ENCODE measurements at regions not wholly inside any gene's neighbourhood (a gene's known extent, or its start where the extent isn't known, plus 50 kb on each side); places are given as distances from the start of the nearest gene placed in this dataset.

DNA sequence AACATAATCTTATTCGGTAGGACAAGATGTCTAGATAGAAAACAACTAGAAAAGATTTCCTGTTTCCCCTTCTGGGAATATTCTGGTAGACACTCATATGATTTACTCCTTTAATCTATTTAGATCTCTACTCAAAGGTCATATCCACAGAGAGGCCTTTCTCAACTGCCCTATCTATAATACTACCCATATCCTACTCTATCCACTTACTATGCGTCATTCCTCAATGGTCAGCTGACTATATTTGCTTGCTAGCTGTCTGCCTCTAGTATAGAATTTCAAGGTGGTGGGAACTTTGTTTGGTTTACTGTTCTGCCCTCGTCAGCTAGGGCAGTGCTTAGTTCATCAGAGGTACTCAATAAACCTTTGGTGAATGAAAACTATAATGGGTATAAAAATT is 157.8 kb upstream of the PKP2 start:
- TF ChIP-seq EP300 (IDR thresholded peaks at IDR 0.05; ENCODE audit: borderline replicate concordance), result no peak
- TF ChIP-seq TAF1 (IDR thresholded peaks at IDR 0.05; ENCODE audit: low read depth), result no peak
- TF ChIP-seq CREB1 (IDR thresholded peaks at IDR 0.05; ENCODE audit: low read depth), result no peak
- no peak for TF ChIP-seq NFIC (IDR thresholded peaks at IDR 0.05)
- TF ChIP-seq, protein P1, sequence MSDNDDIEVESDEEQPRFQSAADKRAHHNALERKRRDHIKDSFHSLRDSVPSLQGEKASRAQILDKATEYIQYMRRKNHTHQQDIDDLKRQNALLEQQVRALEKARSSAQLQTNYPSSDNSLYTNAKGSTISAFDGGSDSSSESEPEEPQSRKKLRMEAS (IDR thresholded peaks at IDR 0.05), result no peak

DNA sequence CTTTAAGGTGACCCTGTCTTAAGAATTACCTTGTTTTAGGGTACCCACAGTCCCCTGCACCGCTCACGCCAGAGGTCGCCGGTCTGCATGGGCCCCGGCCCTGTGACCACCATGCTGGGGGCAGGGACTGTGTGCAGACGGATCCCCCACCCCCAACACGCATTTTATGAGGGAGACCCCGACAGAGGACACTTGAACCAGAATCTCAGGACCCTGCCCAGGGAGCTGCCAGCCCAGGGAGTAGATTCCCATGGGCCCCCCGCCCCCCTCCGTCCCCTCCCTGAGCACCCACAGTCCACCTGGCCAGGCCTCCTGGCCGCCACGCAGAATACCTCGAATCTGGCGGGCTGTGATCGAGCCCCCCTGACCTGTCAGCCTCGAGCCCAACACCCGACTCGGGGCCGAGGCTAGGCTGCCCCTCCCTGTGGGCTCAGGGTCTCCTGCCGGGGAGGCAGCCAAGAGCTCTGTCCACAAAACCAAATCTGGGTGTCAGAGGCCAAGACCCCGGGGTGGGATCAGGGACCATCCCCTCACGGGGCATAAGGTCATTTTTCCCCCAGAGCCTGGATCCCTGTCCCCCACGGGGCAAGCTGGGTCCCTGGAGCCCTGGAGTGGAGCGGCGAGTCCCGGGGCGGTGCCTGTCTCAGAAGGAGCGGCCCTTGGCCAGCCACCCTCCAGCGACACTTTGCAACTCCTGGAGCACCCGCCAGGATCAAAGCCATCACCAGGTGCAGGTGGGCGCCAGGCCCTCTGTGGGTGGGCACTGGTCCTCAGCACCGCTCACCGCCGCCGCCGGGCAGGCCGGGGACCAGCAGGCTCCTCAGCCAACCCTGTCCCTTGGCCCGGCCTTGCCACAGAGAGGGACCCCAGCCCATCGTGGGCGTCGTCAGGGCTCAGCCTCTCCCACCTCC is 155.8 kb upstream of the PKP2 start:
- TF ChIP-seq YY1 (IDR thresholded peaks at IDR 0.05; ENCODE audit: low read depth) (no peak), CREB1 (IDR thresholded peaks at IDR 0.05; ENCODE audit: low read depth) (no peak), TAF1 (IDR thresholded peaks at IDR 0.05; ENCODE audit: low read depth) (no peak), TCF12 (IDR thresholded peaks at IDR 0.05; ENCODE audit: low read depth) (no peak), TEAD4 (IDR thresholded peaks at IDR 0.05) (no peak)
- TF ChIP-seq, protein P2, sequence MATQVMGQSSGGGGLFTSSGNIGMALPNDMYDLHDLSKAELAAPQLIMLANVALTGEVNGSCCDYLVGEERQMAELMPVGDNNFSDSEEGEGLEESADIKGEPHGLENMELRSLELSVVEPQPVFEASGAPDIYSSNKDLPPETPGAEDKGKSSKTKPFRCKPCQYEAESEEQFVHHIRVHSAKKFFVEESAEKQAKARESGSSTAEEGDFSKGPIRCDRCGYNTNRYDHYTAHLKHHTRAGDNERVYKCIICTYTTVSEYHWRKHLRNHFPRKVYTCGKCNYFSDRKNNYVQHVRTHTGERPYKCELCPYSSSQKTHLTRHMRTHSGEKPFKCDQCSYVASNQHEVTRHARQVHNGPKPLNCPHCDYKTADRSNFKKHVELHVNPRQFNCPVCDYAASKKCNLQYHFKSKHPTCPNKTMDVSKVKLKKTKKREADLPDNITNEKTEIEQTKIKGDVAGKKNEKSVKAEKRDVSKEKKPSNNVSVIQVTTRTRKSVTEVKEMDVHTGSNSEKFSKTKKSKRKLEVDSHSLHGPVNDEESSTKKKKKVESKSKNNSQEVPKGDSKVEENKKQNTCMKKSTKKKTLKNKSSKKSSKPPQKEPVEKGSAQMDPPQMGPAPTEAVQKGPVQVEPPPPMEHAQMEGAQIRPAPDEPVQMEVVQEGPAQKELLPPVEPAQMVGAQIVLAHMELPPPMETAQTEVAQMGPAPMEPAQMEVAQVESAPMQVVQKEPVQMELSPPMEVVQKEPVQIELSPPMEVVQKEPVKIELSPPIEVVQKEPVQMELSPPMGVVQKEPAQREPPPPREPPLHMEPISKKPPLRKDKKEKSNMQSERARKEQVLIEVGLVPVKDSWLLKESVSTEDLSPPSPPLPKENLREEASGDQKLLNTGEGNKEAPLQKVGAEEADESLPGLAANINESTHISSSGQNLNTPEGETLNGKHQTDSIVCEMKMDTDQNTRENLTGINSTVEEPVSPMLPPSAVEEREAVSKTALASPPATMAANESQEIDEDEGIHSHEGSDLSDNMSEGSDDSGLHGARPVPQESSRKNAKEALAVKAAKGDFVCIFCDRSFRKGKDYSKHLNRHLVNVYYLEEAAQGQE (IDR thresholded peaks at IDR 0.05; ENCODE audit: low read depth), result no peak

DNA sequence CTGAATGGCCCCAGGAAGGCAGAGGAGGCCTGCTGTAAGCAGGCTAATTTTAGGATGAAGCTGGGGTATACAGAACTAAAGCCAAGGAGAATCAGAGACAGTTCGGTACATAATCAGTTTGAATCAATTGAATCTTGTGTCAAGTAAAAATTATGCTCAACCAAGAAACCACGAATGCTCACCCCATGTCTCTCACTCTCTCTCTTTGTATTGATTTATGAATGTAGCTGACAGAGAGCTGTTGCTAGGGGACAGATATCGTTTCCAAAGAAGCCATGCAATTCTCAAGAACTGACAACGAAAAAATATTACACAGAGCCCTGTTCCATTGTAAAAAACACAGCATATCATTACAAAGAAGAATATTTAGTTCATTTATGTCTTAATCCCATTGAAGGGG is 151.1 kb upstream of the PKP2 start:
- no peak for TF ChIP-seq TCF12 (IDR thresholded peaks at IDR 0.05; ENCODE audit: low read depth)
- TF ChIP-seq EP300 (IDR thresholded peaks at IDR 0.05; ENCODE audit: borderline replicate concordance), result no peak
- no peak for TF ChIP-seq CEBPB (IDR thresholded peaks at IDR 0.05)
- no peak for TF ChIP-seq CREB1 (IDR thresholded peaks at IDR 0.05; ENCODE audit: low read depth)
- no peak for TF ChIP-seq ZBTB7A (IDR thresholded peaks at IDR 0.05; ENCODE audit: low read depth)
- TF ChIP-seq EGR1 (IDR thresholded peaks at IDR 0.05), result no peak
- no peak for TF ChIP-seq FOXM1 (IDR thresholded peaks at IDR 0.05; ENCODE audit: borderline replicate concordance, low read depth)
- TF ChIP-seq TAF1 (IDR thresholded peaks at IDR 0.05; ENCODE audit: low read depth), result no peak
- TF ChIP-seq TEAD4 (IDR thresholded peaks at IDR 0.05), result no peak
- TF ChIP-seq YY1 (IDR thresholded peaks at IDR 0.05; ENCODE audit: low read depth), result no peak
- TF ChIP-seq RAD21 (IDR thresholded peaks at IDR 0.05; ENCODE audit: low read depth), result no peak
- TF ChIP-seq, protein P2 (IDR thresholded peaks at IDR 0.05; ENCODE audit: low read depth), result no peak
- TF ChIP-seq, protein P1 (IDR thresholded peaks at IDR 0.05), result no peak
- TF ChIP-seq, protein P3, sequence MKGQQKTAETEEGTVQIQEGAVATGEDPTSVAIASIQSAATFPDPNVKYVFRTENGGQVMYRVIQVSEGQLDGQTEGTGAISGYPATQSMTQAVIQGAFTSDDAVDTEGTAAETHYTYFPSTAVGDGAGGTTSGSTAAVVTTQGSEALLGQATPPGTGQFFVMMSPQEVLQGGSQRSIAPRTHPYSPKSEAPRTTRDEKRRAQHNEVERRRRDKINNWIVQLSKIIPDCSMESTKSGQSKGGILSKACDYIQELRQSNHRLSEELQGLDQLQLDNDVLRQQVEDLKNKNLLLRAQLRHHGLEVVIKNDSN (IDR thresholded peaks at IDR 0.05), result no peak
- no peak for TF ChIP-seq NFIC (IDR thresholded peaks at IDR 0.05)

DNA sequence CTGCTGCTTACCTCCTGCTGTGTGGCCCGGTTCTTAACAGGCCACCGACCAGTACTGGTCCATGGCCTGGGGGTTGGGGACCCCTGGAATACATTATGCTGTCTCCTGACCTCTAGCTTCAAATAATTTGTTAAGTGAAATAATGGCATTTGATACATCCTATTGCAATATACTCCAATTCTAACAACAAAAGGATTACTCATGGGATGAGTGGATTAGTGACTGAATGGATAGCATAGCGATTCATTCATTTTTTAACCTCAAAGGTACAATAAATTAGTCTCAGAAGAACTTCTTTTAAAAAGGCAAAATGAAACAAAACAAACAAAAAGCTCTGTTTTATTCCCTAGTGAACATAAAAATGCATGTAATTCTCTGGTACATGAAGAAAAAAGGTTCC is 147.9 kb upstream of the PKP2 start:
- TF ChIP-seq FOXM1 (IDR thresholded peaks at IDR 0.05; ENCODE audit: borderline replicate concordance, low read depth) (no peak), CEBPB (IDR thresholded peaks at IDR 0.05) (no peak), CREB1 (IDR thresholded peaks at IDR 0.05; ENCODE audit: low read depth) (no peak), YY1 (IDR thresholded peaks at IDR 0.05; ENCODE audit: low read depth) (no peak), EP300 (IDR thresholded peaks at IDR 0.05; ENCODE audit: borderline replicate concordance) (no peak), ZBTB7A (IDR thresholded peaks at IDR 0.05; ENCODE audit: low read depth) (no peak), NFIC (IDR thresholded peaks at IDR 0.05) (no peak), EGR1 (IDR thresholded peaks at IDR 0.05) (no peak), TCF12 (IDR thresholded peaks at IDR 0.05; ENCODE audit: low read depth) (no peak), RAD21 (IDR thresholded peaks at IDR 0.05; ENCODE audit: low read depth) (no peak), TEAD4 (IDR thresholded peaks at IDR 0.05) (no peak), TAF1 (IDR thresholded peaks at IDR 0.05; ENCODE audit: low read depth) (no peak)
- TF ChIP-seq, protein P2 (IDR thresholded peaks at IDR 0.05; ENCODE audit: low read depth), result no peak
- TF ChIP-seq, protein P3 (IDR thresholded peaks at IDR 0.05), result no peak
- TF ChIP-seq, protein P1 (IDR thresholded peaks at IDR 0.05), result no peak
